Esophagus muscularis mucosa (tissue), 4 donors: ENCODE measurements at regions not wholly inside any gene's neighbourhood (a gene's known extent, or its start where the extent isn't known, plus 50 kb on each side); places are given as distances from the start of the nearest gene placed in this dataset.

Experiments used
- DNase-seq: peaks from one replicate; pipeline ENCODE4 v3.0.0-alpha.2; 2017; ENCODE audit errors: extremely low spot score
- H3K27ac ChIP-seq, 4 donors: fragments of 200-600 bp; sonication (generic); replicated peaks in 1 of 4; 1 replicate in 3 of 4; 2 replicates in 1 of 4; pipeline ENCODE4 v1.5.1; 2016 to 2019; ENCODE audit warnings: mild to moderate bottlenecking in 1 of 4
- H3K27me3 ChIP-seq, 4 donors: fragments of 200-600 bp; sonication (generic); one replicate each; pipeline versions ENCODE4 v1.5.1 to v1.6.0; 2016 to 2019
- H3K36me3 ChIP-seq, 4 donors: fragments of 200-600 bp; sonication (generic); one replicate each; pipeline ENCODE4 v1.5.1; 2016 to 2019
- H3K4me1 ChIP-seq, 4 donors: fragments of 200-600 bp; sonication (generic); one replicate each; pipeline ENCODE4 v1.5.1; 2016 to 2019
- H3K4me3 ChIP-seq, 4 donors: fragments of 200-600 bp; sonication (generic); 1 replicate in 2 of 4; 2 replicates in 2 of 4; pipeline ENCODE4 v1.5.1; 2016 to 2019; ENCODE audit warnings: mild to moderate bottlenecking in 4 of 4, moderate library complexity in 1 of 4
- H3K9me3 ChIP-seq, 4 donors: fragments of 200-600 bp; sonication (generic); 1 replicate in 3 of 4; 2 replicates in 1 of 4; pipeline ENCODE4 v1.5.1; 2016 to 2019
- EP300 ChIP-seq: sonication (generic); formaldehyde crosslinking; IDR thresholded peaks from one replicate; pipeline ENCODE4 v1.6.1; 2017; ENCODE audit warnings: antibody characterized with exemption
- POLR2A ChIP-seq: fragments of 450-650 bp; IDR thresholded peaks from one replicate; pipeline ENCODE4 v1.6.1; 2017; ENCODE audit warnings: antibody characterized with exemption, moderate library complexity, mild to moderate bottlenecking, low read depth
- POLR2AphosphoS5 ChIP-seq, 2 donors: sonication (generic); formaldehyde crosslinking; IDR thresholded peaks; one replicate each; pipeline ENCODE4 v1.6.1; 2017; ENCODE audit warnings: antibody characterized with exemption in 2 of 2
- WGBS: methylation state at CpG from one replicate; pipeline ENCODE4 v1.1.5; 2018; 5-methylcytosine and 5-hydroxymethylcytosine counted together
- intact Hi-C: fragments of 100-400 bp; cut with DNase I; formaldehyde crosslinking; loops from one replicate; pipeline ENCODE4 v1.15.1; 2023
- TF ChIP-seq, protein P1 (sequence below), 3 experiments: fragments of 200-600 bp in 2 of 3; fragments of 450-650 bp in 1 of 3; sonication (generic) in 2 of 3; IDR thresholded peaks; one replicate each; pipeline ENCODE4 v1.5.1; 2017 to 2019; ENCODE audit warnings: antibody characterized with exemption in 3 of 3, mild to moderate bottlenecking in 2 of 3, moderate library complexity in 1 of 3

DNA sequence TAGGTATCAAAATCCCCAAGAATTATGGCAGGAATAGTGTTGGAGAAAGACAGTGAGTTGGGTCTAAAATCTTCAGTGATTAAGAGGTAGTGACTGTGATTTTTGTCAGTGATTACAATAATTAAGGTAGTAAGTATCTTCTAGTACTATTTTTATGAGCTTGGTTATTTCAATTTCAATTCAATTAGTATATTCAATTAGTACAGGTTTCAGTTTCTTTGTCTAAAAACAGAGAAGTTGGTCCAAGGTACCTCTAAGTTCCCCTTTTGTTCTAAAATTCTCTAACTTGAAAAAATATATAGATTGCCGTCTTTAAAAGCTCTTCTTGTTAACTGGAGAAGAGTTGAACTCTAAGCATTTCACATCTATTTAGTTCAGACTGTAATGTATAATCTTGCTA is 82.9 kb downstream of the OTUD1 start:
- Histone ChIP-seq H3K27ac (no peak overlapping the region), H3K27me3 (no peaks in the 10 kb centered on the region), H3K36me3 (no peaks in the 10 kb centered on the region), H3K4me3 (no peak overlapping the region), H3K4me1 (no peaks in the 10 kb centered on the region), H3K9me3 (no peaks in the 10 kb centered on the region)
- WGBS, result 79% methylated on average over 1 of the region's 1 CpG
- TF ChIP-seq, protein P1, sequence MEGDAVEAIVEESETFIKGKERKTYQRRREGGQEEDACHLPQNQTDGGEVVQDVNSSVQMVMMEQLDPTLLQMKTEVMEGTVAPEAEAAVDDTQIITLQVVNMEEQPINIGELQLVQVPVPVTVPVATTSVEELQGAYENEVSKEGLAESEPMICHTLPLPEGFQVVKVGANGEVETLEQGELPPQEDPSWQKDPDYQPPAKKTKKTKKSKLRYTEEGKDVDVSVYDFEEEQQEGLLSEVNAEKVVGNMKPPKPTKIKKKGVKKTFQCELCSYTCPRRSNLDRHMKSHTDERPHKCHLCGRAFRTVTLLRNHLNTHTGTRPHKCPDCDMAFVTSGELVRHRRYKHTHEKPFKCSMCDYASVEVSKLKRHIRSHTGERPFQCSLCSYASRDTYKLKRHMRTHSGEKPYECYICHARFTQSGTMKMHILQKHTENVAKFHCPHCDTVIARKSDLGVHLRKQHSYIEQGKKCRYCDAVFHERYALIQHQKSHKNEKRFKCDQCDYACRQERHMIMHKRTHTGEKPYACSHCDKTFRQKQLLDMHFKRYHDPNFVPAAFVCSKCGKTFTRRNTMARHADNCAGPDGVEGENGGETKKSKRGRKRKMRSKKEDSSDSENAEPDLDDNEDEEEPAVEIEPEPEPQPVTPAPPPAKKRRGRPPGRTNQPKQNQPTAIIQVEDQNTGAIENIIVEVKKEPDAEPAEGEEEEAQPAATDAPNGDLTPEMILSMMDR (IDR thresholded peaks at IDR 0.05), result no peak
- no peak for TF ChIP-seq EP300
- TF ChIP-seq POLR2AphosphoS5 (IDR thresholded peaks at IDR 0.05), result no peak
- TF ChIP-seq POLR2A, result no peak
- no peak for DNase-seq
- intact Hi-C loops, result no loop called here

DNA sequence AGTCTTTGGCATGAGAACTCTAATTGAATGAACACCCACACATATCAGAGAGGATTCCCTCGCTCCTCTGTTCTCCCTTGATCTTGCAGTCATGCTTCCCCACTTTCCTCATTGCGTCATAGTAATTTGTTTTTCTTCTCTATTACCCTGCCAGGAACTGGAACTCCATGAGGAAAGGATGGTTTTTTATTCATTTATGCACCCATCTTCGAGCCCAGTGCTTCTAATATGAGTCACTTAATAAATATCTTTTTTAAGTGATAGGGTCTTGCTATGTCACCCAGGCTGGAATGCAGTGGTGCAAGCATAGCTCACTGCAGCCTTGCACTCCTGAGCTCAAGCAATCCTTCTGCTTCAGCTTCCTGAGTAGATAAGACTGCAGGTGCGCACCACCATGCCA is 83.5 kb downstream of the OTUD1 start:
- Histone ChIP-seq H3K36me3 (no peaks in the 10 kb centered on the region), H3K9me3 (no peaks in the 10 kb centered on the region), H3K4me3 (no peak overlapping the region), H3K27me3 (no peaks in the 10 kb centered on the region), H3K27ac (no peak overlapping the region), H3K4me1 (no peaks in the 10 kb centered on the region)
- TF ChIP-seq, protein P1 (IDR thresholded peaks at IDR 0.05), result no peak
- TF ChIP-seq EP300, result no peak
- DNase-seq, result no peak
- WGBS, result 61% methylated on average over 4 of the region's 4 CpGs
- intact Hi-C loops, result no loop called here

DNA sequence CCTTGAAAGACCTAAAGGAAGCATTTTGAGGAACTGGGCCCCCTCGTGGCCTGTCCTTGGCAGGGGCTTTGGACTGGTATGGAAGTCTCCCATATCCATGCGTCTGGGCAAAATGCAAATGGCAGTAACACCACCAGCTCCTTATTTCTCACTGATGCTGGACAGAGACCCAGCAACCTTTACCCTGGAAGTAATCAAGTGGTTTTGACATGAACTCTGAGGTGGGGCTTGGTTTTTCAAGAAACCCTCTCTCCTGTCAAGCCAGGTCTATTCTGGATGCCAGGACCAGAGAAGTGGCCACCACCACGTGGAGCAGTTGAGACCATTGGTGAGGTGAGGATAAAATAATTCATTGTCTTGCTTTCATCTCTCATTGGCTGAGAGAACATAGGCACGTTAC is 84.4 kb downstream of the OTUD1 start:
- no peaks in the 10 kb centered on the region for H3K4me1 ChIP-seq
- H3K4me3 ChIP-seq, result no peak overlapping the region
- TF ChIP-seq EP300 (no peak), POLR2AphosphoS5 (IDR thresholded peaks at IDR 0.05) (no peak), POLR2A (no peak)
- TF ChIP-seq, protein P1 (IDR thresholded peaks at IDR 0.05), result no peak
- no peak for DNase-seq
- H3K27ac ChIP-seq, result no peak overlapping the region
- H3K27me3 ChIP-seq, result no peaks in the 10 kb centered on the region
- no peaks in the 10 kb centered on the region for H3K36me3 ChIP-seq
- H3K9me3 ChIP-seq, result no peaks in the 10 kb centered on the region
- WGBS, result 46% methylated on average over 3 of the region's 4 CpGs
- intact Hi-C loops, result no loop called here

DNA sequence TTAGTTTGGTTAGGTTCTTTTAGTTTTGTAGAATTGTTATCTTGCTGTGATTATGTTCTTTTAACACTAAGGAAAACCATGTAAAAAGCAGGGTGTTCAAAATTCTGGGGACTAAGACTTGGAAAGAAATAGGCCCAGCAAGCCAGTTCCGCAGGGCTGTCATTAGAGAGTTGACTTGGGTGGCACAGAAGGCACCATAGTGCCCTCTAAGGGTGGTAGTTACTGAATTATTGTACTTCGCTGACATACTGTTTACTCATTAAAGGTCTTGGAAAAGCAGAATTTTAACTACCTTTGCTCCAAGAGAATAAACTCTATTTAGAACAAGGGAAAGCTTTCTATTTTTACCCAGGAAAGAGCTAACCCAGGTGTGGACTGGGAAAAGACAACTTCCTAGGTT is 86.5 kb downstream of the OTUD1 start:
- H3K36me3 ChIP-seq, result no peaks in the 10 kb centered on the region
- no peaks in the 10 kb centered on the region for H3K4me1 ChIP-seq
- TF ChIP-seq EP300, result no peak
- no peak for TF ChIP-seq POLR2A
- TF ChIP-seq, protein P1 (IDR thresholded peaks at IDR 0.05), result peak; percentile 40 to 53 (median 44)
- TF ChIP-seq POLR2AphosphoS5 (IDR thresholded peaks at IDR 0.05), result no peak
- no peaks in the 10 kb centered on the region for H3K27me3 ChIP-seq
- WGBS, result 43% methylated on average over 2 of the region's 2 CpGs
- no peak overlapping the region for H3K27ac ChIP-seq
- intact Hi-C loops, result loop anchor here (2.0 kb wide), 1 partner anchor 213 kb away; no protein-coding TSS in a partner anchor
- H3K9me3 ChIP-seq, result no peaks in the 10 kb centered on the region
- no peak overlapping the region for H3K4me3 ChIP-seq
- no peak for DNase-seq

DNA sequence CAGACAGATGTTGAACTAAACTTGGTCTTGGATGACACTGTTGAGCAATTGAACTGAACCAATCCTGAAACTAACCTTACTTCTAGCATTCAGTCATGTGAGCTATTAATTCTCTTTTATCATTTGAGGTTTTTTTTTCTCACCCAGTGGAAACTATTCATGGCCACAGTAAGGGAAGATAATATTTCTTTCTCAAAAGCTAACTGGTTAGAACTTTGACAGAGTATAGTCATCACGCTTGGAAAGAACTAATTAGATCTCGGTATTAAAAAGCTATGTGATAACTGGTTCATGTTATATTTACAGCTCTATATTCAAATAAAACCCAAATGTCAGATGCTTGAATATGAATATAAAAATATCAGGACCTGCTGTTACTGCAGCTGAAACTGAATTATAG is 89.5 kb downstream of the OTUD1 start:
- TF ChIP-seq EP300 (no peak), POLR2AphosphoS5 (IDR thresholded peaks at IDR 0.05) (no peak), POLR2A (no peak)
- TF ChIP-seq, protein P1 (IDR thresholded peaks at IDR 0.05), result no peak
- H3K4me1 ChIP-seq, result no peaks in the 10 kb centered on the region
- no peak overlapping the region for H3K4me3 ChIP-seq
- intact Hi-C loops, result no loop called here
- 90% methylated on average over 2 of the region's 2 CpGs for WGBS
- DNase-seq, result no peak
- no peak overlapping the region for H3K27ac ChIP-seq
- no peaks in the 10 kb centered on the region for H3K9me3 ChIP-seq
- H3K36me3 ChIP-seq, result no peaks in the 10 kb centered on the region
- H3K27me3 ChIP-seq, result no peaks in the 10 kb centered on the region
